Right ventricle myocardium superior (tissue), 1 donor: ENCODE measurements at regions not wholly inside any gene's neighbourhood (a gene's known extent, or its start where the extent isn't known, plus 50 kb on each side); places are given as distances from the start of the nearest gene placed in this dataset.
"Not testable (repeated sequence)": the region's sequence is repeated elsewhere in the genome, so short reads cannot be mapped to it uniquely, and the experiment has no call there.

Source experiments
- ATAC-seq: fragments of 200-7000 bp; cut with Tn5 transposase; one replicate; pipeline ENCODE4 v1.9.1; 2020; ENCODE audit warnings: mild to moderate bottlenecking; ENCODE audit not compliant: poor library complexity
- DNase-seq: peaks from one replicate; pipeline ENCODE4 v3.0.0-alpha.2; 2020
- intact Hi-C: fragments of 100-400 bp; cut with DNase I; formaldehyde crosslinking; loops from one replicate; pipeline ENCODE4 v1.11.2; 2022
- donor health status: DM: no; HTN: yes; CAD: no; lungs with severe emphysema.

- no peak for DNase-seq
- no peak for ATAC-seq
- intact Hi-C loops = no loop called here
Measured at GRCh38 chr1:29406814-29407213, 170.5 kb downstream of the PTPRU start.

GRCh38 chr1:29400203-29400602, 163.9 kb downstream of the PTPRU start:
- DNase-seq, ATAC-seq, intact Hi-C loops: not testable (repeated sequence)

GRCh38 chr1:29399465-29399864, 163.1 kb downstream of the PTPRU start:
- DNase-seq (no peak), ATAC-seq (no peak)
- intact Hi-C loops = no loop called here

- intact Hi-C loops = no loop called here
- ATAC-seq = no peak
- no peak for DNase-seq
Measured at GRCh38 chr1:29398431-29398830, 162.1 kb downstream of the PTPRU start.

- intact Hi-C loops = no loop called here
- no peak for ATAC-seq
- no peak for DNase-seq
Measured at GRCh38 chr1:29397981-29398380, 161.7 kb downstream of the PTPRU start.

- intact Hi-C loops = no loop called here
- DNase-seq (no peak), ATAC-seq (no peak)
Measured at GRCh38 chr1:29397256-29397590, 160.9 kb downstream of the PTPRU start.

- intact Hi-C loops = no loop called here
- ATAC-seq = no peak
Measured at GRCh38 chr1:29396438-29397255, 160.3 kb downstream of the PTPRU start.

GRCh38 chr1:29395736-29396437, 159.6 kb downstream of the PTPRU start:
- DNase-seq (no peak), ATAC-seq (no peak)
- intact Hi-C loops = no loop called here

More at GRCh38 chr1:29396438-29397255, 160.3 kb downstream of the PTPRU start:
- no peak for DNase-seq

- no peak for ATAC-seq
- intact Hi-C loops = no loop called here
- no peak for DNase-seq
Measured at GRCh38 chr1:29394521-29395225, 158.4 kb downstream of the PTPRU start.

- no peak for ATAC-seq
- no peak for DNase-seq
- intact Hi-C loops = no loop called here
Measured at GRCh38 chr1:29393451-29393826, 157.1 kb downstream of the PTPRU start.

- intact Hi-C loops = no loop called here
- ATAC-seq (no peak), DNase-seq (no peak)
Measured at GRCh38 chr1:29392486-29393450, 156.4 kb downstream of the PTPRU start.

- ATAC-seq = no peak
- intact Hi-C loops = no loop called here
- DNase-seq = no peak
Measured at GRCh38 chr1:29392036-29392435, 155.7 kb downstream of the PTPRU start.

- DNase-seq = no peak
- no peak for ATAC-seq
- intact Hi-C loops = no loop called here
Measured at GRCh38 chr1:29391362-29391880, 155.1 kb downstream of the PTPRU start.

GRCh38 chr1:29390491-29391361, 154.4 kb downstream of the PTPRU start:
- ATAC-seq (no peak), DNase-seq (no peak)
- intact Hi-C loops = no loop called here

- ATAC-seq (no peak), DNase-seq (no peak)
- intact Hi-C loops = no loop called here
Measured at GRCh38 chr1:29390075-29390474, 153.8 kb downstream of the PTPRU start.

- DNase-seq (no peak), ATAC-seq (no peak)
- intact Hi-C loops = no loop called here
Measured at GRCh38 chr1:29389533-29390041, 153.3 kb downstream of the PTPRU start.

- DNase-seq (no peak), ATAC-seq (no peak)
- intact Hi-C loops = no loop called here
Measured at GRCh38 chr1:29388884-29389283, 152.6 kb downstream of the PTPRU start.
